Superior temporal gyrus (tissue), 1 donor: ENCODE measurements at regions not wholly inside any gene's neighbourhood (a gene's known extent, or its start where the extent isn't known, plus 50 kb on each side); places are given as distances from the start of the nearest gene placed in this dataset.

Experiments used
- DNase-seq: peaks from one replicate; pipeline ENCODE4 v3.0.0-alpha.2; 2016; ENCODE audit errors: extremely low spot score

GRCh38 chr12:25058012-25058411 lies 109.1 kb upstream of the BCAT1 start:
- no peak for DNase-seq

DNA sequence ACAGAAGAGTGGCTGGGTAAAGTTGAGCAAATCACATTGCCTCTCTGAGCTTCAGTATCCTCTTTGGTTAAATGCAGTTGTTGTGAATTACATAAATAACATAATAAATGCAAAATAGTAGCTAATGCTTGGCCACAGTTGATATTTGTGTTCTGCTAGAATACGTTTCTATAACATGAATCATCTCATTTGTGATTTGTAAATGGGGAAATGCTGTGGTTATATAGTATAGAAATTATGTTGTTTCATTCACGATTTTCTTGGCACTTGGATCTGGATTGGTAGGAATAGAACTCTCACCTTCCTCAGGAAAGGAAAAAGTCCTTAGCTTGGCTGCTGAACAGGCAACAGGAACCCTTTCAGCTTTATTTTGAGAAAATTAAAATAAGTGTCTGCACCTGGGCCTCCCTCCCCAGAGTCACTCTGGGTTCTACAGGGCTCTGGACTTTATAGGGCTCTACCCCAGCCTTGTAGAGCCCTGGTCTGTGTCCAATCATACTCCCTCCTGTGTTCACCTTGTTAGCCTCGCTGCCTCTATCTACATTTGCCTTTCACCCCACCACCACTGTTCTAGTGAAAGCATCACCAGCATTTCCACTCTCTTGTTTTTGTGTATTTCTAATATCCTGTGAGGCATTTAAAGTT lies 107.7 kb upstream of the BCAT1 start:
- no peak for DNase-seq

DNA sequence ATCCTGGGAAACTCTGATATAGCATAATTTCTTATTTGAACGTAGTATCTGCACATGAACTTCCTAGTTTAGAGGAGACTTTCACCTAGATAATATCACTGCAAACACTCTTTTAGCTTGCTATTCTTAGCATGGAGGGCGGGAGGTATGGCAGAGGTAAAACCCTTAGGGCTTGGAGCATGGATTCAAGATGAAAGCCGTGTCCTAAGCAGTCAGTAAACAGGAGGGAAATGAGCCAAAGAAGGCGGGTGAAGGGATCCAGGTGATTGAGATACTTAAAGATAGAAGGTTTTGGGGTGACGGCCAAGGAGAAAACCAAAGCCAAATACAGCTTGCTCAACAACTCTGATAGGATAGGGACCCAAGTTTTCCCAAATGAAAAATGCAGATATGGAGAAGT lies 107.1 kb upstream of the BCAT1 start:
- DNase-seq, result no peak

GRCh38 chr12:25054783-25055144 lies 105.9 kb upstream of the BCAT1 start:
- DNase-seq, result no peak

- no peak for DNase-seq
These were observed 105.3 kb upstream of the BCAT1 start for GRCh38 chr12:25054076-25054782.

- DNase-seq, result no peak
These were observed 104.0 kb upstream of the BCAT1 start for GRCh38 chr12:25052914-25053211.

- DNase-seq, result peak; percentile 49
These were observed 103.5 kb upstream of the BCAT1 start for GRCh38 chr12:25052196-25052913.

- no peak for DNase-seq
These were observed 102.8 kb upstream of the BCAT1 start for GRCh38 chr12:25051656-25052195.

DNA sequence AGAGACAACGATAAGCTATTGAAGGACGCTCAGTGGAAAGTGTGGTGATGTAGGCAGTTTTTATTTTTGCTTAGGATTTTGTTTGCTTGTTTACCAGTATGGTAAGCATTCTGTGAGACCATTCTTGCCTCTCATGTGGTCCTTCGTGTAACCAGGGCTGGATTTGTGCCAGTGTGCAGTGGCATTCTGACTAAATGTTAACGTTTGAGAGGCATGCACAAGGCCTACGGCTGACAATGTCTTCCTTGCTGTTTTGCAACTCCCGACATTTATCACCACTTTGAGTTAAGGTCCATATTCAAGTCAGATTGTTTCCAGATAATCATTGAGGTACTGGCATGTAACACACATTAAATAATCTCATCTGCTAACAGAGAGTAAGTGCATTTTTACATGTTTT lies 102.3 kb upstream of the BCAT1 start:
- DNase-seq, result no peak

DNA sequence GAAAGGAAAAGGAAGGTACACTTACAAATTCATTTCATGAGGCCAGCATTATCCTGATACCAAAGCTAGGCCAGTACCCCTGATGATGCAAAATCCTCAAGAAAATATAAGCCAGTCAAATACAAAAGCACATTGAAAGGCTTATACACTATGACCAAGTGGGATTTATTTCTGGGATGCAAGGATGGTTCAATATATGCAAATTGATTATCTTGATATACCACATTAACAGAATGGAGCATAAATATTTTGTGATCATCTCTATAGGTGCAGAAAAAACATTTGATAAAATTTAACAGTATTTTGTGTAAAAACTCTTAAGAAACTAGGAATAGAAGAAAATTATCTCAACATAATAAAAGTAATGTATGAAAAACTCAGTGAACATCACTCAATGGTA lies 97.0 kb upstream of the BCAT1 start:
- no peak for DNase-seq

GRCh38 chr12:25041006-25041741 lies 92.3 kb upstream of the BCAT1 start:
- no peak for DNase-seq

DNA sequence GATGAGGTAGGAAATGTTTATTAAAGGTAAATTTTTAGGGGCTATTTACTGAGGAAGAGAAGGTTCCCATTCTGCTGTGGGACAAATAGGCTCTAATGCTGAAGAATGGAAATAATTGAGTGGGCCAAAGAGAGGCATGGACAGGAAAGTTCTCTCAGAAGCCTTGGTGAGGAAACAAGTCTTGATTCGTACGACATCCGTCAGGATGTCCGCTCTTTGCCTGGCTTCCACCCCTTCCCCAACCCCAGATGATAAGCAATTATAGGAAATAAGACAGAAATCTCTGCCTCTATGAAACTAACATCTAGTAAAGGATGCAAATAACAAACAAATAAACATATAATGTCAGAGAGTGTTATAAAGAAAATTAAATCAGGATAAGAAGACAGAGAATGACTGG lies 91.7 kb upstream of the BCAT1 start:
- no peak for DNase-seq

DNA sequence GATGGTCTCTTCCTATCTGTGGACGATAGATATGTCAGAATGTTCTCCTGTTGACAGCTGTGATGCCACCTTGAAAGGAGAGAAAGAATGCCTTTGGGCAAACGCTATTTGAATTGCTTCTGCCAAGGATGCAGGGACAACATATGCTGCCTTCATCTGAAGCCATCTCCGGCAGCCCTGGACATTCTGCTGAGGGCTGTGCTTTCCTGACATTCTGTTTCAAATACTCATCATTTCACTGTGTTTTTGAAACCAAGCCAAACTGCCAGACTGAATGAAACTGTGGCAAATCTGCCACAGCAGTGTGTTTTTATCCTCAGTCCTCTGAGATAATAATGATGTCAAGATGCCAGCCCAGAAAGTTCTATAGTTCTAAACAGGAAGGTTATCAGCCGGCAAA lies 85.8 kb upstream of the BCAT1 start:
- no peak for DNase-seq

DNA sequence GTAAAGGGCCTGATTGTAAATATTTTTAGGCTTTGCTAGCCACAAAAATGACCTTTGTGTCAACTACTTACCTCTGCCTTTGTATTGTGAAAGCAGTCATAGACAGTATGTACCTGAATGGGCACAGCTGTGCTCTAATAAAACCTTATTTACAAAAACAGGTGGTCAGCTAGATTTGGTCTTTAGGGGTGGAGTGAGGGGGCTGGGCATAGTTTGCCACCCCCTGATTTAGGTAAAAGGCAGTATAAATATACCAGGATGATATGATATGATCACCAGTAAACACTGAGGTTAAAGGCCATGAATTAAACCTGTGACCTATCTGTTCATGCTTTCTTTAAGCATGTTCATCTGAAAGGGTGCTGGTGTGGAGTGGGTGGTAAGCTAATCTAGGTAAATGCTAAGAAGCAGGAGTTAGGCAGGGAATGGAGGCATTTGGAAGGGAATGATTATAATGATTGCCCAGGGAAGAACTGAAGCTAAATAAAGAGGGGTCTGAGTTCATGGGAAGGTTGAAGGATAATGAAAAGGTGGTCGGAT lies 77.1 kb upstream of the BCAT1 start:
- DNase-seq, result no peak

GRCh38 chr12:25025260-25025659 lies 76.4 kb upstream of the BCAT1 start:
- no peak for DNase-seq

DNA sequence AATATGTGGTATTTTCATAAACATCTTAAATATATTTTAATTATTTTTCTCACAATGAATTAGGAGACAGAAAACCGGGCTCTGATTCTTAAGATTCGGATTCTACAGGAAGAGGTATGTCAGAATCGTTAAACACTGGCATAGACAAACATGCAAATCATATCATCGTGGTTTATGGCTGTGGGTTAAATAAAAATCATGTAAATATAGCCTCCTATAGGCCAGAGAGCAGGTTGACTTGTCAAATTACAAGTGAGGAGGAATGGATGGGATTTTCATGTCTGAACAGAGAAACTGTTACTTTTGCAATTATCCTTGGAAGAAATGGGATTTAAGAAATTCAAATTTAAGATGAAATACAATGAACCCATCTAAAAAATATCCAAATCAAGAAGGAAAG lies 74.9 kb upstream of the BCAT1 start:
- no peak for DNase-seq

- DNase-seq, result no peak
These were observed 71.8 kb upstream of the BCAT1 start for GRCh38 chr12:25020621-25021243.

DNA sequence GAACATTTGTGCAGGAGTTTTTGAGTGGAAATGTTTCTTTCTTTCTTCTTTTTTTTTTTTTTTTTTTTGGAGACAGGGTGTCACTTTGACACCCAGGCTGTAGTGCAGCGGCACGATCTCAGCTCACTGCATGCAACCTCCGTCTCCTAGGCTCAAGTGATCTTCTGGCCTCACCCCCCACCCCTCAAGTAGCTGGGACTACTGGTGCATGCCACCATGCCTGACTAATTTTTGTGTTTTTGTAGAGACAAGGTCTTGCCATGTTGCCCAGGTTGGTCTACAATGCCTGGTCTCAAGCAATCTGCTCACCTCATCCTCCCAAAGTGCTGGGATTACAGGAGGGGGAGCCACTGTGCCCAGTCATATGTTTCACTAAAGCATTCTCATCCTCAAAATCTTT lies 69.2 kb upstream of the BCAT1 start:
- no peak for DNase-seq

GRCh38 chr12:25017336-25017735 lies 68.4 kb upstream of the BCAT1 start:
- no peak for DNase-seq

DNA sequence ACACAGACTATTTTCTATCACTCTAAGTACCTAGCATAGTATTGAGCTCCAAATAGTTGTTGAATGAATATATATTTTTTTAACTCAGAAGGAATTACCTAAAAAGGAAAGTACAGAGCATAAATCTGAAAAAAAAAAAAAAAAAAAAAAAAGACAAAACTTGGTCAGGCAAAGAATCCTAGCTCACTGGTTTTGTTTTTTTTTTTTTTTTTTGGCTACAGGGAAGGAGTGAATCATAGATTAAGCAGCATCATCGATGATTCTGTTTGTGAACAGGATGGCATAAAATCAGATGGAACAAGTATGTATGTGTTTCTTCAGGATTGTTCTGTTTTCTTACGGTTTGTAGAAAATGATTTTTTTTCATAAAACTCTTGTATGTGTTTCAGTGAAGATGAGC lies 66.1 kb upstream of the BCAT1 start:
- no peak for DNase-seq

DNA sequence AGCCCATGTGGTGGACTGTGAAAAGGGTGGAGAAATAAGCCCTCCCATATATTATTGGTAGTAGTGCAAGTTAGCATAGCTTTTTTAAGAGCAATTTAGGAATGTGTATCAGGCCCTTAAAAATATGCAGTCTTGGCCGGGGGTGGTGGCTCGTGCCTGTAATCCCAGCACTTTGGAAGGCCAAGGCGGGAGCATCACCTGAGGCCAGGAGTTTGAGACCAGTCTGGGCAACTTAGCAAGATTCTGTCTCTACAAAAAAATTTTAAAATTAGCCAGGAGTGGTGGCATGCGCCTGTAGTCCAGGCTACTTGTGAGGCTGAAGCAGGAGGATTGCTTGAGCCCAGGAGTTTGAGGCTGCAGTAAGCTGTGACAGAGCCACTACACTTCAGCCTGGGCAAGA lies 64.2 kb upstream of the BCAT1 start:
- no peak for DNase-seq
